Neuronal stem cell (in vitro differentiated cells): ENCODE measurements at regions not wholly inside any gene's neighbourhood (a gene's known extent, or its start where the extent isn't known, plus 50 kb on each side); places are given as distances from the start of the nearest gene placed in this dataset.

Experiments
- DNase-seq: peaks from one replicate; pipeline ENCODE4 v3.0.0-alpha.2; 2013; ENCODE audit warnings: low spot score
- H2AFZ ChIP-seq: one replicate; pipeline ENCODE4 v1.6.1; 2013; ENCODE audit warnings: mild to moderate bottlenecking, low read length, inconsistent platforms
- H2AK5ac ChIP-seq: 2 replicates; pipeline ENCODE4 v1.6.1; 2013; ENCODE audit warnings: low read depth, mild to moderate bottlenecking, inconsistent platforms, low read length, moderate library complexity, mixed read lengths
- H2BK120ac ChIP-seq: 2 replicates; pipeline ENCODE4 v1.6.1; 2013; ENCODE audit warnings: low read depth, mild to moderate bottlenecking, inconsistent platforms, low read length, moderate library complexity, mixed read lengths
- H2BK12ac ChIP-seq: one replicate; pipeline ENCODE4 v1.6.1; 2013; ENCODE audit warnings: low read length, inconsistent platforms
- H2BK15ac ChIP-seq: 2 replicates; pipeline ENCODE4 v1.6.1; 2013; ENCODE audit warnings: mild to moderate bottlenecking, low read length, inconsistent platforms, mixed read lengths
- H2BK5ac ChIP-seq: one replicate; pipeline ENCODE4 v1.6.1; 2013; ENCODE audit warnings: inconsistent platforms, mild to moderate bottlenecking, low read length, moderate library complexity
- H3K14ac ChIP-seq: one replicate; pipeline ENCODE4 v1.6.1; 2013; ENCODE audit warnings: low read length, inconsistent platforms
- H3K18ac ChIP-seq: 2 replicates; pipeline ENCODE4 v1.6.1; 2013; ENCODE audit warnings: low read length, inconsistent platforms
- H3K23ac ChIP-seq: 2 replicates; pipeline ENCODE4 v1.6.1; 2013; ENCODE audit warnings: low read depth, mild to moderate bottlenecking, mixed read lengths, low read length, inconsistent platforms; ENCODE audit not compliant: poor library complexity
- H3K27ac ChIP-seq: replicated peaks from 3 replicates; pipeline ENCODE4 v1.5.1; 2013; ENCODE audit warnings: low read length, inconsistent platforms
- H3K27me3 ChIP-seq, 3 experiments: 2 replicates each; pipeline ENCODE4 v1.6.1; 2013; ENCODE audit warnings: low read length in 3 of 3, mild to moderate bottlenecking in 2 of 3, inconsistent platforms in 1 of 3, low read depth in 1 of 3, mixed read lengths in 1 of 3, moderate library complexity in 1 of 3; ENCODE audit not compliant: control insufficient read depth in 3 of 3, insufficient read depth in 3 of 3
- H3K36me3 ChIP-seq, 2 donors: replicated peaks in 1 of 2; 2 replicates each; pipeline ENCODE4 v1.6.1; 2013; ENCODE audit warnings: low read length in 2 of 2; ENCODE audit not compliant: control insufficient read depth in 2 of 2, insufficient read depth in 2 of 2
- H3K4ac ChIP-seq: 2 replicates; pipeline ENCODE4 v1.6.1; 2013; ENCODE audit warnings: inconsistent platforms, mild to moderate bottlenecking, low read length, moderate library complexity
- H3K4me1 ChIP-seq, 2 donors: 1 replicate in 1 of 2; 2 replicates in 1 of 2; pipeline ENCODE4 v1.6.1; 2013; ENCODE audit warnings: low read length in 2 of 2, low read depth in 1 of 2; ENCODE audit not compliant: control insufficient read depth in 2 of 2, insufficient read depth in 1 of 2
- H3K4me2 ChIP-seq: one replicate; pipeline ENCODE4 v1.6.1; 2013; ENCODE audit warnings: mild to moderate bottlenecking, low read length, inconsistent platforms; ENCODE audit not compliant: insufficient read depth, poor library complexity, severe bottlenecking
- H3K4me3 ChIP-seq, 2 donors: 2 replicates each; pipeline ENCODE4 v1.5.1; 2013; ENCODE audit warnings: low read length in 2 of 2, mild to moderate bottlenecking in 2 of 2, inconsistent platforms in 1 of 2, moderate library complexity in 1 of 2
- H3K79me1 ChIP-seq: one replicate; pipeline ENCODE4 v1.6.1; 2013; ENCODE audit warnings: low read depth, mild to moderate bottlenecking, inconsistent platforms, low read length, moderate library complexity
- H3K9ac ChIP-seq: one replicate; pipeline ENCODE4 v1.6.1; 2013; ENCODE audit warnings: mild to moderate bottlenecking, low read depth, low read length, inconsistent platforms; ENCODE audit not compliant: poor library complexity
- H3K9me3 ChIP-seq, 2 donors: replicated peaks in 1 of 2; 2 replicates each; pipeline versions ENCODE3 to v1.6.1; 2013; ENCODE audit warnings: low read length in 2 of 2, mild to moderate bottlenecking in 2 of 2, inconsistent platforms in 1 of 2, low read depth in 1 of 2, mixed read lengths in 1 of 2, moderate library complexity in 1 of 2; ENCODE audit not compliant: control insufficient read depth in 2 of 2, insufficient read depth in 1 of 2
- H4K8ac ChIP-seq: one replicate; pipeline ENCODE4 v1.6.1; 2013; ENCODE audit warnings: low read depth, mild to moderate bottlenecking, inconsistent platforms, low read length, moderate library complexity
- H4K91ac ChIP-seq: one replicate; pipeline ENCODE4 v1.6.1; 2013; ENCODE audit warnings: low read length, low read depth, mild to moderate bottlenecking, inconsistent platforms; ENCODE audit not compliant: poor library complexity
- WGBS, 2 donors: extraction: QIAGEN DNeasy Blood & Tissue Kit; methylation state at CpG; one replicate each; pipeline ENCODE4 v1.1.7; 2013; ENCODE audit warnings: missing lambda C conversion rate in 2 of 2, mixed read lengths in 1 of 2; ENCODE audit not compliant: insufficient read length in 2 of 2, insufficient replicate concordance in 1 of 2; ENCODE audit errors: extremely low coverage in 2 of 2; 5-methylcytosine and 5-hydroxymethylcytosine counted together

DNA sequence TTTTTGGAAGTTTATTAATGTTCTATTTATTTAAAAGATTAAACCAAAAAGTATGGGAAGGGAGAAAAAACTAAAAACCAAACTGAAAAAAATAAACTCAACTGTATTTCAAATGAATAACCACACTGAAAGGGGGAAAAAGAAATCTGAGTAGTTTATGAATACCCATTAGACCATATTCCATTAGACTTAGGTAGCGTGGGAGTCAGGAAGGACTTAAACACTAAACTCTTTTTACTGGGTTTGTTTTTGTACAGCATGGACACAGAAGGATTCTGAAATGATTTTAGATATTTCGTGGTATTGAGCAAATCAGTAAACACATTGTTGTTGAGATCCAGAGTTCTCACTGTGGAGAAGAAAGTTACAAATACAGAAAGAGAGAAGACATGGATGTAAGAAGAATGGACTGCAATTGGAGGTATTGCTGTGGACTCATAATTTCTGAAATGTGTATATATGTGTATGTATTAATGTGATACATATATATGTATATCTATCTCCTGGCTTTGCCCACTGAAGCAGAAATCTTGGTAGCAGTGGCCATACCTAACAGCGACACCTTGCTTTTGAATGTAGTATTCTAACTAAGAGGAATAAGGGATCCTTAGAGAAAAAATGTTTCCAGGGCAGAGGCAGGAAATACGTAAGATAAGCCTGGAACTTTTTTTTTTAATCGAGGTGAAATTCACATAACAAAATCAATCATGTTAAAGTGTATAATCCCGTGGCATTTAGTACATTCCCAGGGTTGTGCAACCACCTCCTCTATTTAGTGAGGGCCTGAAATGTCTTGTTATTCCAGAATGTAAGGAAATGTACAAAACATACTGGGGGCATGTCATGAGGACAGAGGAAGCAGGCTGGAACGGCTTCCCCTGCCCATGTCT, 228.8 kb downstream of the SMARCA2 start:
- H3K36me3 ChIP-seq, result no peaks in the 10 kb centered on the region
- no peak overlapping the region for H3K27ac ChIP-seq
- no peaks in the 10 kb centered on the region for H3K79me1 ChIP-seq
- no peak overlapping the region for H4K8ac ChIP-seq
- no CpG with 5 or more reads among the region's 7 CpGs for WGBS, 2 donors
- DNase-seq, result no peak
- no peak overlapping the region for H2BK15ac ChIP-seq
- H2BK12ac ChIP-seq, result no peak overlapping the region
- H2AK5ac ChIP-seq, result no peak overlapping the region
- no peak overlapping the region for H3K4me3 ChIP-seq
- no peak overlapping the region for H3K14ac ChIP-seq
- no peak overlapping the region for H3K23ac ChIP-seq
- peaks cover 9 to 14% of the 10 kb centered on the region in 2 donors for H3K4me1 ChIP-seq
- no peak overlapping the region for H3K4ac ChIP-seq
- H3K9me3 ChIP-seq, result peaks cover 2 to 8% of the 10 kb centered on the region in 2 donors
- H3K9ac ChIP-seq, result no peak overlapping the region
- no peak overlapping the region for H4K91ac ChIP-seq
- no peak overlapping the region for H2AFZ ChIP-seq
- H2BK120ac ChIP-seq, result no peak overlapping the region
- H3K27me3 ChIP-seq, result no peaks in the 10 kb centered on the region
- H3K18ac ChIP-seq, result no peak overlapping the region
- no peak overlapping the region for H2BK5ac ChIP-seq
- no peak overlapping the region for H3K4me2 ChIP-seq

DNA sequence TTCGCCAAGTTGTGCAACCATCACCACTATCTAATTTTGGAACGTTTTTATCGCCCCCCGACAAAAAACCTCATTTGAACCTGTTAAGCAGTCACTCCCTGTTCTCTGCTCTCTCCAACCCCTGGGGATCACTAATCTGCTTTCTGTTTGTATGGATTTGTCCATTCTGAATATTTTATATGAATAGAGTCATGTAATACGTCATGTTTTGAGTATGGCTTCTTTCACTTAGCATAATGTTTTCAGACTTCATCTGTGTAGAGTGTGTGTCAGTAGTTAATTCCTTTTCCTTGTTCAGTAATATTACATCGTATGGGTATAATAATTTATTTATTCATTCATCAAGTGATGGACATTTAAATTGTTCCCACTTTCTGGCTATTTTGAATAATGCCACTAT, 232.2 kb downstream of the SMARCA2 start:
- Histone ChIP-seq H2BK15ac (no peak overlapping the region), H3K4ac (no peak overlapping the region), H3K4me3 (no peak overlapping the region), H2BK12ac (no peak overlapping the region), H4K8ac (no peak overlapping the region), H3K9me3 (peaks cover 2 to 18% of the 10 kb centered on the region in 2 donors), H2BK5ac (no peak overlapping the region), H3K27me3 (no peaks in the 10 kb centered on the region), H3K79me1 (no peaks in the 10 kb centered on the region), H4K91ac (no peak overlapping the region), H3K4me2 (no peak overlapping the region), H2AK5ac (no peak overlapping the region), H3K14ac (no peak overlapping the region), H3K4me1 (peaks cover 7% of the 10 kb centered on the region in 2 donors), H3K9ac (no peak overlapping the region), H3K18ac (no peak overlapping the region), H2BK120ac (no peak overlapping the region), H3K23ac (no peak overlapping the region), H3K27ac (no peak overlapping the region), H3K36me3 (no peaks in the 10 kb centered on the region), H2AFZ (no peak overlapping the region)
- no peak for DNase-seq
- WGBS, 2 donors, result no CpG with 5 or more reads among the region's 6 CpGs

DNA sequence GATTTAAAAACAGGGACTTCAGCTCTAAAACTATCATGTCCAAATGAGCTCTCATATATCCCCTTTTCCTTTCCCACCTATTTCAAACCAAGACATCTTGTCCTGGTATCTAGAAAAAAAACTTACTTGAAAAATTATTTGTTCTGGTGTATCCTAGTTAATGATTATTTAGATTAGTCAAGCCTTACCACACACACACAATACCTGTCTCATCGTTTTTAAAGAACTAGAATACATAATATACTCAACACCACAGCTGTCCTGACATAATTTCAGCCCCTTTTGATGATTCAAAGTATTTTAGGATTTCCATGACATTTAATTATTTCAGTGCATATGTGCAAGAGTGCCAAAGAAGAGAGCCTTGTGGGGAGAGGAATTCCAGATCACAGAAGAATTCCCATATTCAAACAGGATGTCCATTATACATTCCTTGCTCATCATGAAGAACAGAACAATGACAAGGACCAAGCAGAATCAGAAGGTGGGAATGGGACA, 233.7 kb downstream of the SMARCA2 start:
- H3K23ac ChIP-seq, result no peak overlapping the region
- no peak overlapping the region for H3K4me2 ChIP-seq
- H3K9me3 ChIP-seq, result peaks cover 2 to 19% of the 10 kb centered on the region in 2 donors
- H3K14ac ChIP-seq, result no peak overlapping the region
- no peak for DNase-seq
- no peaks in the 10 kb centered on the region for H3K79me1 ChIP-seq
- no peak overlapping the region for H2AFZ ChIP-seq
- no CpG with 5 or more reads among the region's 1 CpG for WGBS, 2 donors
- H2BK120ac ChIP-seq, result no peak overlapping the region
- no peak overlapping the region for H4K8ac ChIP-seq
- H3K4ac ChIP-seq, result no peak overlapping the region
- H2AK5ac ChIP-seq, result no peak overlapping the region
- H2BK15ac ChIP-seq, result no peak overlapping the region
- no peaks in the 10 kb centered on the region for H3K36me3 ChIP-seq
- no peaks in the 10 kb centered on the region for H3K27me3 ChIP-seq
- no peak overlapping the region for H3K9ac ChIP-seq
- H3K27ac ChIP-seq, result no peak overlapping the region
- peaks cover 0 to 2% of the 10 kb centered on the region in 2 donors for H3K4me1 ChIP-seq
- H3K18ac ChIP-seq, result no peak overlapping the region
- H4K91ac ChIP-seq, result no peak overlapping the region
- H2BK12ac ChIP-seq, result no peak overlapping the region
- H2BK5ac ChIP-seq, result no peak overlapping the region
- no peak overlapping the region for H3K4me3 ChIP-seq
